ENCODE measurements at regions not wholly inside any gene's neighbourhood (a gene's known extent, or its start where the extent isn't known, plus 50 kb on each side); places are given as distances from the start of the nearest gene placed in this dataset.
"Not testable (repeated sequence)": the region's sequence is repeated elsewhere in the genome, so short reads cannot be mapped to it uniquely, and the experiment has no call there.

- intact Hi-C loops (cut with micrococcal nuclease; ENCODE audit: unreplicated experiment), result no loop called here
- no peak for DNase-seq
- Mint-ChIP-seq H3K9me3 (ENCODE audit: unreplicated experiment) (no peaks in the 10 kb centered on the region), H3K27ac (ENCODE audit: unreplicated experiment) (no peak overlapping the region), H3K36me3 (ENCODE audit: insufficient read depth, unreplicated experiment) (no peaks in the 10 kb centered on the region), H3K27me3 (ENCODE audit: insufficient read depth, unreplicated experiment) (peaks cover 22% of the 10 kb centered on the region), H3K4me3 (ENCODE audit: unreplicated experiment) (no peak overlapping the region), H3K4me1 (ENCODE audit: low read depth, unreplicated experiment) (no peaks in the 10 kb centered on the region)
- POLR2A ChIA-PET, result no interaction called here
- CTCF ChIA-PET, result no interaction called here
- Histone ChIP-seq H3K4me3 (ENCODE audit: low read depth, low read length) (no peak overlapping the region), H3K9me3 (no peaks in the 10 kb centered on the region), H3K4me1 (0 out of 2 replicates have a peak, but pooled peaks cover 4% of the 10 kb centered on the region), H3K27me3 (replicated peaks; ENCODE audit: control insufficient read depth, insufficient read depth, low read length) (no peaks in the 10 kb centered on the region), H3K36me3 (ENCODE audit: control insufficient read depth, insufficient read depth, low read length) (no peaks in the 10 kb centered on the region)
- TF ChIP-seq CTCF (IDR thresholded peaks at IDR 0.05; ENCODE audit: insufficient read depth in 1 of 2, low read depth in 1 of 2, low read length in 1 of 2, severe bottlenecking in 1 of 2, unreplicated experiment in 1 of 2), result no peak
- no TSS peak for BruUV-seq (replicated peaks)
Measured at GRCh38 chr2:131425231-131425941, 50.5 kb upstream of the TUBA3D start.

GRCh38 chr2:131424605-131425114, 51.3 kb upstream of the TUBA3D start:
- H3K27me3 Mint-ChIP-seq (ENCODE audit: insufficient read depth, unreplicated experiment), result peaks cover 22% of the 10 kb centered on the region
- H3K36me3 ChIP-seq (ENCODE audit: control insufficient read depth, insufficient read depth, low read length); H3K36me3 Mint-ChIP-seq (ENCODE audit: insufficient read depth, unreplicated experiment); H3K9me3 Mint-ChIP-seq (ENCODE audit: unreplicated experiment); BruUV-seq (replicated peaks); H3K27me3 ChIP-seq (replicated peaks; ENCODE audit: control insufficient read depth, insufficient read depth, low read length); H3K4me3 ChIP-seq (ENCODE audit: low read depth, low read length); intact Hi-C loops (cut with micrococcal nuclease; ENCODE audit: unreplicated experiment); CTCF ChIA-PET; H3K4me1 Mint-ChIP-seq (ENCODE audit: low read depth, unreplicated experiment); H3K4me1 ChIP-seq; POLR2A ChIA-PET; H3K27ac Mint-ChIP-seq (ENCODE audit: unreplicated experiment); H3K4me3 Mint-ChIP-seq (ENCODE audit: unreplicated experiment); DNase-seq; H3K9me3 ChIP-seq: not testable (repeated sequence)

GRCh38 chr2:131420751-131421150, 55.2 kb upstream of the TUBA3D start:
- intact Hi-C loops (cut with micrococcal nuclease; ENCODE audit: unreplicated experiment); H3K4me3 Mint-ChIP-seq (ENCODE audit: unreplicated experiment): not testable (repeated sequence)

GRCh38 chr2:131419441-131419840, 55.5 kb upstream of the RAB6D start:
- Histone ChIP-seq H3K27me3 (replicated peaks; ENCODE audit: control insufficient read depth, insufficient read depth, low read length) (no peaks in the 10 kb centered on the region), H3K4me3 (ENCODE audit: low read depth, low read length) (no peak overlapping the region), H3K9me3 (no peaks in the 10 kb centered on the region), H3K4me1 (no peaks in the 10 kb centered on the region), H3K36me3 (ENCODE audit: control insufficient read depth, insufficient read depth, low read length) (no peaks in the 10 kb centered on the region)
- ChIA-PET POLR2A (no interaction called here), CTCF (no interaction called here)
- no peak for DNase-seq
- no peak for TF ChIP-seq CTCF (IDR thresholded peaks at IDR 0.05; ENCODE audit: insufficient read depth in 1 of 2, low read depth in 1 of 2, low read length in 1 of 2, severe bottlenecking in 1 of 2, unreplicated experiment in 1 of 2)
- Mint-ChIP-seq H3K9me3 (ENCODE audit: unreplicated experiment) (no peaks in the 10 kb centered on the region), H3K4me1 (ENCODE audit: low read depth, unreplicated experiment) (no peaks in the 10 kb centered on the region), H3K4me3 (ENCODE audit: unreplicated experiment) (no peak overlapping the region), H3K27ac (ENCODE audit: unreplicated experiment) (no peak overlapping the region), H3K27me3 (ENCODE audit: insufficient read depth, unreplicated experiment) (peaks cover 19% of the 10 kb centered on the region), H3K36me3 (ENCODE audit: insufficient read depth, unreplicated experiment) (no peaks in the 10 kb centered on the region)
- no TSS peak for BruUV-seq (replicated peaks)
- intact Hi-C loops (cut with micrococcal nuclease; ENCODE audit: unreplicated experiment), result no loop called here

More at GRCh38 chr2:131420751-131421150, 55.2 kb upstream of the TUBA3D start:
- H3K9me3 ChIP-seq; CTCF ChIA-PET; H3K27ac Mint-ChIP-seq (ENCODE audit: unreplicated experiment); H3K4me3 ChIP-seq (ENCODE audit: low read depth, low read length); H3K27me3 ChIP-seq (replicated peaks; ENCODE audit: control insufficient read depth, insufficient read depth, low read length); POLR2A ChIA-PET; BruUV-seq (replicated peaks); DNase-seq; H3K4me1 Mint-ChIP-seq (ENCODE audit: low read depth, unreplicated experiment); H3K4me1 ChIP-seq; H3K36me3 Mint-ChIP-seq (ENCODE audit: insufficient read depth, unreplicated experiment); H3K36me3 ChIP-seq (ENCODE audit: control insufficient read depth, insufficient read depth, low read length); H3K9me3 Mint-ChIP-seq (ENCODE audit: unreplicated experiment): not testable (repeated sequence)
- H3K27me3 Mint-ChIP-seq (ENCODE audit: insufficient read depth, unreplicated experiment), result peaks cover 16% of the 10 kb centered on the region

Data from Caco-2 (cell line).